ENCODE measurements at regions not wholly inside any gene's neighbourhood (a gene's known extent, or its start where the extent isn't known, plus 50 kb on each side); places are given as distances from the start of the nearest gene placed in this dataset.
"Not testable (repeated sequence)": the region's sequence is repeated elsewhere in the genome, so short reads cannot be mapped to it uniquely, and the experiment has no call there.

DNA sequence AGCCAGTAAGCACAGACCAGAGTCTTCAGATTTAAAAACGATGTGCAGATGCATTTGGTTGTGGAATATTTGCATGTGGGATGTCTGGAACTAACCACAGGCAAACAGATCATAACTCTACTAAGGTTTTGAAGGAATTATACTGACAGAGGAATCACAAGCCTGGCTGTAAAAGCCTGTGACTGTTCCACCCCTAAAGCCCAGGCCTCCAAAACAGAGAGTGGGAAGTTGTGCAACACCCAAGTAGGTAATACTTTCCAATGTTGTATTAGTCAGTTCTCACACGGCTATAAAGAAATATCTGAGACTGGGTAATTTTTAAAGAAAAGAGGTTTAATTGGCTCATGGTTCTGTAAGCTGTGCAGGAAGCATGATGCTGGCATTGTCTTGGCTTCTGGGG, 68.1 kb upstream of the DCD start:
- DNase-seq (ENCODE audit: low spot score) (no peak), ATAC-seq (no peak)

DNA sequence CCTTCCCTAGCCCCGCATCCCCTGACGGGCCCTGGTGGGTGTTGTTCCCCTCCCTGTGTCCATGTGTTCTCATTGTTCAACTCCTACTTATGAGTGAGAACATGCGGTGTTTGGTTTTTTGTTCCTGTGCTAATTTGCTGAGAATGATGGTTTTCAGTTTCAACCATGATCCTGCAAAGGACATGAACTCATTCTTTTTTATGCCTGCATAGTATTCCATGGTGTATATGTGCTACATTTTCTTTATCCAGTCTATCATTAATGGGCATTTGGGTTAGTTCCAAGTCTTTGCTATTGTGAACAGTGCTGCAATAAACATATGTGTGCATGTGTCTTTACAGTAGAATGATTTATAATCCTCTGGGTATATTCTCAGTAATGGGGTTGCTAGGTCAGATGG, 65.7 kb upstream of the DCD start:
- ATAC-seq; DNase-seq (ENCODE audit: low spot score): not testable (repeated sequence)

DNA sequence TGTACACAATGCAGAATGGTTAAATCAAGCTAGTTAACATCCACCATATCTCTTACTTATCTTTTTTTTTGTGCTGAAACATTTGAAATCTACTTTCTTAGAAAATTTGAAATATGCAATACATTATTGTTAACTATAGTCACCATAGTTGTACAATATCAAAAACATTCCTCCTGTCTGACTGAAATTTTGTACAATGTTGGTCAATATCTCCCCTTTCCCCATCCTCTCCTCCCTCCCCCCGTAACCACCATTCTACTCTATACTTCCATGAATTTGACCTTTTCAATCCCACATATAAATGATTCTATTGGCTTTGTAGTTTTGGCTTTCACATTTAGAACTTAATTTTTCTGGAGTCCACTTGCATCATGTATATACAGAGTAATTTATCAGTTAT, 63.5 kb upstream of the DCD start:
- ATAC-seq = no peak
- DNase-seq (ENCODE audit: low spot score) = no peak

DNA sequence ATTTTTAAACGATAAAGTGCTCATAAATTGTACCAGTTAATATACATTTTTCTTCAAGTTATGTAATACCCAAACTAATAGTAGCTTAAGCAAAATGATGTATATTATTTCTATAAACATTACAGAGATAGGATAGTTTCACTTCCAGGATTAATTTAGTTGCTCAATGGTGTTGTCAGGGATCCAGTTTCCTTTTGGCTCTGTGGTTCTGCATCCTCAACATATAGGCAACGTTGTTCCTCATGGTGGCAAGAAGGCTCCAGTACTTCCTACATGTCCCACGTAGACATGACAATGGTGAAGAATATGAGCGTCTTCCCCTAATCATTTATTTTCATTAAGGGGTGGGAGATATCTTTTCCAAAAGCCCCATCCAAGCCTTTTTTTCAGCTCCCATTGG, 60.7 kb upstream of the DCD start:
- no peak for DNase-seq (ENCODE audit: low spot score)
- ATAC-seq = no peak

DNA sequence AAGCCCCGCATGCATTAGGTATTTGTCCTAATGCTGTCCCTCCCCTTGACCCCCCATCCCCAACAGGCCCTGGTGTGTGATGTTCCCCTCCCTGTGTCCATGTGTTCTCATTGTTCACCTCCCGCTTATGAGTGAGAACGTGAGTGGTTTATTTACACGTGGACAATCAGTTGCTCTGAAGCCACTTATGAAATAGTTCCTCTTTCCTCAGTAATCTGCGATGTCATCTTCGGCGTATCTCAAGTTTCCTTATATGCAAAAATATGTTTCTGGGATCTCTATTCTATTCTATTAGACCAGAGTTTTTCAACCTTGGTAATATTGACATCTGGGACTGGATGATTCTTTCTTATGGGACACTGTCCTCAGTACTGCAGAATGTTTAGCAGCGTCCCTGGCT, 56.0 kb upstream of the DCD start:
- no peak for DNase-seq (ENCODE audit: low spot score)
- no peak for ATAC-seq

DNA sequence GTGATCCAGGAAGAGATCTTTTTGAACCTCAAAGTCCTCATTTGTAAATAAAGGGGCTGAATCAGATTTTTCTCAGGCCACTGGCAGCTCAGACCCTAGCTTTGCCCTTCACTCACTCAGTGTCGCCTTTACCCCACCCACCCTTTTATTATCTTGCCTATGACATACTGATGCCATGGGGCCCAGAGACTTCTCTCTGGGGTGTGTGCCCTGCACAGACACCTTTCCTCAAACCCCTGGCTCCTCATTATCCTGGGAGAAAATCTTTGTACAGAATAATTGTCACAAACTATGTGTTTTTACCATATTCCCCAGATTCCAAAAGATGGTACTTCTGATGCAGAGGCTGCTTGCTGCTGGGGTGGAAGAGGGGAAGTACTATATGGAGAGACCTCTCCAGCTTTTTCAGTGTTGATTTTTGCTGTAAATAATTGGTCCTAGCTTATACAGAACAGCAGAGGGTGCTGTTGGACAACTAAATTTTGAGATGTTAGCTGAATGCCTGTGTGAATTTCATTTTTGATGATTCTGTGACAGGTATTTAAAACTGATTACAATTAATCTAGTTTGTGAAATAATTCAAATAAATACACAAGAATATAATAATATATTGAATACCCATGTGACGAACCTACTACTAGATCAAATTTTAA, 53.9 kb upstream of the DCD start:
- ATAC-seq (peak; percentile 89), DNase-seq (ENCODE audit: low spot score) (no peak)

DNA sequence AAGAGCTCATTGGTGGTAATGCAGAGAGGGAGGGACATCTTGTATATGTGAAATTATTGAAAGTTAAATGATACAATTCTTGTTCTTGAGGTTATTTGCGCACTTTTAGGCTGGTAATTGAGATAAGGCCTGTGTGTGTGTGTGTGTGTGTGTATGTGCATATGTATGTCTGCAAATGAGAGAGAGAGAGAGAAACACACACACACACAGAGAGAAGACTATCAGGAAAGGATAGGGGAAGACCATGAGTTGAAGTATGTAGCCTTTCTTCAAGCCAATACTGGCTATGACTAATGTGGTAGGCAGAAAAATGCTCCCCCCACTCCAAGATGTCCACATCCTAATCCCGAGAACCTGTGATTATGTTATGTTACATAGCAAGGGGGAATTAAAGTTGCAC, 52.7 kb upstream of the DCD start:
- no peak for DNase-seq (ENCODE audit: low spot score)
- no peak for ATAC-seq

DNA sequence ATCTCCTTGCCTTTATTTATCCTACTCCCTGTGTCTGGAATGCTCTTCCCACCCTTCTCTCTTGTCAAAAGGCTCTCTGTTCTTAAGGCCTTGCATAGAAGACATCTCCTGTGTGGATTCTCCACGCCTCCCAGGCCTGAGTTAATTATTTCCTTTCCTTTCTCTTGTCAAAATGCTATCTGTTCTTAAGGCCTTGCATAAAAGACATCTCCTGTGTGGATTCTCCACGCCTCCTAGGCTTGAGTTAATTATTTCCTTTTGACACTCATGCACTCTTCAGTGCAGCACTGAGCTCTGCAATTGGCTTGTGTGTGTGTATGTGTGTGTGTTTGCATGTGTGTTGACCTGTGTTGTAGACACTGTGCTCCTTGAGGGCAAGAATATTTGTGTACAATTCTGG, 52.1 kb upstream of the DCD start:
- ATAC-seq (no peak), DNase-seq (ENCODE audit: low spot score) (no peak)

Measured in left lobe of liver (tissue), 2 donors.